Panc1 (cell line): ENCODE measurements at regions not wholly inside any gene's neighbourhood (a gene's known extent, or its start where the extent isn't known, plus 50 kb on each side); places are given as distances from the start of the nearest gene placed in this dataset.

Experiments
- ATAC-seq: fragments of 200-7000 bp; cut with Tn5 transposase; 2 replicates; pipeline ENCODE4 v1.9.1; 2020; ENCODE audit warnings: mild to moderate bottlenecking, moderate library complexity
- BruUV-seq: library from RNA; stranded (reverse); fragments of 400-500 nt; replicated peaks from 2 replicates; lab custom pipeline; 2021; lab: Mats Ljungman, UMichigan
- CTCF ChIA-PET: fragments of 300-600 bp; sonication (Branson Sonifier 250); formaldehyde crosslinking; loops from one replicate; lab custom pipeline; 2022; ENCODE audit warnings: antibody characterized with exemption; lab: Charles Lee
- POLR2A ChIA-PET: fragments of 300-600 bp; sonication (Branson Sonifier 250); formaldehyde crosslinking; loops from one replicate; lab custom pipeline; 2022; ENCODE audit warnings: antibody characterized with exemption; lab: Charles Lee
- DNase-seq: peaks from one replicate; pipeline ENCODE4 v3.0.0-alpha.2; 2010; ENCODE audit warnings: low read depth, low spot score
- H3K27ac ChIP-seq: 2 replicates; pipeline ENCODE4 v1.5.1; 2011; ENCODE audit warnings: mild to moderate bottlenecking, low read length, inconsistent platforms
- H3K27me3 ChIP-seq: fragments of 200-500 bp; sonication (Bioruptor generic); 2 replicates; pipeline ENCODE4 v1.6.0; 2014; ENCODE audit warnings: low read length, inconsistent platforms; ENCODE audit not compliant: control insufficient read depth, insufficient read depth
- H3K36me3 ChIP-seq: fragments of 200-500 bp; sonication (Bioruptor generic); 2 replicates; pipeline ENCODE4 v1.5.1; 2014; ENCODE audit warnings: inconsistent platforms, mild to moderate bottlenecking, low read length, moderate library complexity; ENCODE audit not compliant: control insufficient read depth, insufficient read depth
- H3K4me1 ChIP-seq: 2 replicates; pipeline ENCODE4 v1.5.1; 2011; ENCODE audit warnings: inconsistent platforms, mild to moderate bottlenecking, low read length, moderate library complexity; ENCODE audit not compliant: control insufficient read depth, insufficient read depth
- H3K4me3 ChIP-seq, 2 experiments: 2 replicates each; pipeline ENCODE4 v1.5.1; 2011 to 2012; ENCODE audit warnings: low read depth in 2 of 2, low read length in 2 of 2, mild to moderate bottlenecking in 2 of 2, inconsistent platforms in 1 of 2, moderate library complexity in 1 of 2
- H3K9me3 ChIP-seq: fragments of 200-500 bp; sonication (Bioruptor generic); 2 replicates; pipeline ENCODE4 v1.5.1; 2014; ENCODE audit warnings: low read depth, mild to moderate bottlenecking, inconsistent platforms, low read length, moderate library complexity; ENCODE audit not compliant: control insufficient read depth, insufficient read depth
- POLR2AphosphoS5 ChIP-seq: IDR thresholded peaks from 2 replicates; pipeline ENCODE4 v1.6.1; 2012; ENCODE audit warnings: mild to moderate bottlenecking, low read depth, low read length, moderate library complexity
- SIN3A ChIP-seq: IDR thresholded peaks from 2 replicates; pipeline ENCODE4 v1.6.1; 2012; ENCODE audit warnings: low read depth, mild to moderate bottlenecking, low read length, moderate library complexity, borderline replicate concordance; ENCODE audit not compliant: insufficient read depth
- TCF7L2 ChIP-seq: IDR thresholded peaks from 2 replicates; pipeline ENCODE4 v1.6.1; 2011; ENCODE audit warnings: mild to moderate bottlenecking, low read depth, low read length, inconsistent platforms
- in situ Hi-C: cut with HindIII; loops from 2 replicates; pipeline ENCODE4 v1.10.0; 2016; ENCODE audit warnings: low sequenced_read_pairs, low pct_unique_long_range_greater_than_20kb
- intact Hi-C: fragments of 100-400 bp; cut with micrococcal nuclease; formaldehyde crosslinking; loops from one replicate; pipeline ENCODE4 v1.10.0; 2022; ENCODE audit not compliant: unreplicated experiment
- TF ChIP-seq, protein P1 (sequence below): fragments of 450-650 bp; IDR thresholded peaks from 2 replicates; pipeline ENCODE4 v1.5.1; 2017; ENCODE audit warnings: mild to moderate bottlenecking
- TF ChIP-seq, protein P2 (sequence below), 2 experiments: IDR thresholded peaks; 2 replicates each; pipeline ENCODE4 v1.6.1; 2011 to 2012; ENCODE audit warnings: low read depth in 2 of 2, control low read depth in 1 of 2, low read length in 1 of 2, mild to moderate bottlenecking in 1 of 2, moderate library complexity in 1 of 2; ENCODE audit not compliant: insufficient read depth in 1 of 2

GRCh38 chr4:157582141-157582540 lies 361.6 kb downstream of the GRIA2 start:
- Histone ChIP-seq H3K4me1 (no peaks in the 10 kb centered on the region), H3K4me3 (no peak overlapping the region), H3K27ac (no peak overlapping the region), H3K27me3 (no peaks in the 10 kb centered on the region), H3K9me3 (no peaks in the 10 kb centered on the region), H3K36me3 (no peaks in the 10 kb centered on the region; the same call in 1 of the 2 replicates)
- intact Hi-C loops (no loop called here), in situ Hi-C loops (no loop called here)
- DNase-seq (no peak), ATAC-seq (no peak)
- ChIA-PET CTCF (no interaction called here), POLR2A (no interaction called here)
- TF ChIP-seq POLR2AphosphoS5: no peak
- BruUV-seq: no TSS peak

DNA sequence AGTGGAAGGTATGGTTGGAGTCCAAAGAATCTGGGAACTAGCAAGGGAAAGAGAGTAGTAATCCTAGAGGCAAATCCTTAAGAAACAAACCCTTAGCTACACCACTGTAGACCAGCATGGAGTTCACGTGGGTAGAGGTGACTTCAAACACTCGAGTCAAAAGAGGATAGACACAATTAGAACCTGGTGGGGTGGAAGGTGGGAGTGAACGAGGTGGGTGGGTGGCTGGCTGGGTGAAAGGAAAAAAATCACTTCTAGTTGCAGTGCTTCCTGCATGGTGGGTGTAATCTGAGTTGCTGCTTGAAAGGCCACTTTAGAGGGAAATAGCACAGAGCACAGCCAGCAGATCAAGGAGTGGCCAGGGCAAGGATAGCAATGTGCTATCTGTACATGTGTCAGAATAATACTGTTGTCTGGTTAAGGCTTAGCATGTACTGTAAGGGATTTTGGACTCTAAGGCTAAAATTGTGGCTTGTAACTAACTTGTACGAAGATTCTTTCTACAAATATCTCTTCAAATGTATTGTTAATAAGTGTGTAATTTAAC lies 356.2 kb downstream of the GRIA2 start:
- DNase-seq: no peak
- no peaks in the 10 kb centered on the region for H3K27me3 ChIP-seq
- TF ChIP-seq POLR2AphosphoS5: no peak
- no peak for TF ChIP-seq TCF7L2
- TF ChIP-seq, protein P1, sequence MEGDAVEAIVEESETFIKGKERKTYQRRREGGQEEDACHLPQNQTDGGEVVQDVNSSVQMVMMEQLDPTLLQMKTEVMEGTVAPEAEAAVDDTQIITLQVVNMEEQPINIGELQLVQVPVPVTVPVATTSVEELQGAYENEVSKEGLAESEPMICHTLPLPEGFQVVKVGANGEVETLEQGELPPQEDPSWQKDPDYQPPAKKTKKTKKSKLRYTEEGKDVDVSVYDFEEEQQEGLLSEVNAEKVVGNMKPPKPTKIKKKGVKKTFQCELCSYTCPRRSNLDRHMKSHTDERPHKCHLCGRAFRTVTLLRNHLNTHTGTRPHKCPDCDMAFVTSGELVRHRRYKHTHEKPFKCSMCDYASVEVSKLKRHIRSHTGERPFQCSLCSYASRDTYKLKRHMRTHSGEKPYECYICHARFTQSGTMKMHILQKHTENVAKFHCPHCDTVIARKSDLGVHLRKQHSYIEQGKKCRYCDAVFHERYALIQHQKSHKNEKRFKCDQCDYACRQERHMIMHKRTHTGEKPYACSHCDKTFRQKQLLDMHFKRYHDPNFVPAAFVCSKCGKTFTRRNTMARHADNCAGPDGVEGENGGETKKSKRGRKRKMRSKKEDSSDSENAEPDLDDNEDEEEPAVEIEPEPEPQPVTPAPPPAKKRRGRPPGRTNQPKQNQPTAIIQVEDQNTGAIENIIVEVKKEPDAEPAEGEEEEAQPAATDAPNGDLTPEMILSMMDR: no peak
- TF ChIP-seq SIN3A: no peak
- TF ChIP-seq, protein P2, sequence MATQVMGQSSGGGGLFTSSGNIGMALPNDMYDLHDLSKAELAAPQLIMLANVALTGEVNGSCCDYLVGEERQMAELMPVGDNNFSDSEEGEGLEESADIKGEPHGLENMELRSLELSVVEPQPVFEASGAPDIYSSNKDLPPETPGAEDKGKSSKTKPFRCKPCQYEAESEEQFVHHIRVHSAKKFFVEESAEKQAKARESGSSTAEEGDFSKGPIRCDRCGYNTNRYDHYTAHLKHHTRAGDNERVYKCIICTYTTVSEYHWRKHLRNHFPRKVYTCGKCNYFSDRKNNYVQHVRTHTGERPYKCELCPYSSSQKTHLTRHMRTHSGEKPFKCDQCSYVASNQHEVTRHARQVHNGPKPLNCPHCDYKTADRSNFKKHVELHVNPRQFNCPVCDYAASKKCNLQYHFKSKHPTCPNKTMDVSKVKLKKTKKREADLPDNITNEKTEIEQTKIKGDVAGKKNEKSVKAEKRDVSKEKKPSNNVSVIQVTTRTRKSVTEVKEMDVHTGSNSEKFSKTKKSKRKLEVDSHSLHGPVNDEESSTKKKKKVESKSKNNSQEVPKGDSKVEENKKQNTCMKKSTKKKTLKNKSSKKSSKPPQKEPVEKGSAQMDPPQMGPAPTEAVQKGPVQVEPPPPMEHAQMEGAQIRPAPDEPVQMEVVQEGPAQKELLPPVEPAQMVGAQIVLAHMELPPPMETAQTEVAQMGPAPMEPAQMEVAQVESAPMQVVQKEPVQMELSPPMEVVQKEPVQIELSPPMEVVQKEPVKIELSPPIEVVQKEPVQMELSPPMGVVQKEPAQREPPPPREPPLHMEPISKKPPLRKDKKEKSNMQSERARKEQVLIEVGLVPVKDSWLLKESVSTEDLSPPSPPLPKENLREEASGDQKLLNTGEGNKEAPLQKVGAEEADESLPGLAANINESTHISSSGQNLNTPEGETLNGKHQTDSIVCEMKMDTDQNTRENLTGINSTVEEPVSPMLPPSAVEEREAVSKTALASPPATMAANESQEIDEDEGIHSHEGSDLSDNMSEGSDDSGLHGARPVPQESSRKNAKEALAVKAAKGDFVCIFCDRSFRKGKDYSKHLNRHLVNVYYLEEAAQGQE (IDR thresholded peaks at IDR 0.05; ENCODE audit: insufficient read depth in 1 of 2, low read depth in 2 of 2, low read length in 1 of 2): no peak
- H3K36me3 ChIP-seq: no peaks in the 10 kb centered on the region
- no peaks in the 10 kb centered on the region for H3K9me3 ChIP-seq
- POLR2A ChIA-PET: no interaction called here
- no peaks in the 10 kb centered on the region for H3K4me1 ChIP-seq
- CTCF ChIA-PET: no interaction called here
- intact Hi-C loops: no loop called here
- H3K27ac ChIP-seq: no peak overlapping the region
- in situ Hi-C loops: no loop called here
- H3K4me3 ChIP-seq: no peak overlapping the region
- BruUV-seq: no TSS peak
- no peak for ATAC-seq

DNA sequence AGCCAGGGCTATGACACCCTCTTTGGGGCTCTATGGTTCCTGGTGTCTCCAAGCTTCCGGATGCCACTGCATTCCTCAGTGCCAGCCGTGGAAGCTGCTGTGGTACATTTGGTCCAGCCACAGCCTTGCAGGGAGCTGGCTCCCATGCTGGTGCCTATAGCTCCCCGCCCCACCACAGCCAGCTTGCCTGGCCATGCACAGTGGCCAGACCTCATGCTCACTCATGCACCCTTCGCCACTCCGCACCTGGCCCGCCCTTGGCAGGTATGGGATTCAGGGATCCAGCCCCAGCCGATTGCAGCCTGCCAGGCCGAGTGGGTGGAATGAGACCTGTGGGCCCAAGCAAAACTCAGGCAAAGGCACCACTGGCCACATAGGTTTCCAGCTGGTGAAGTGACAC lies 354.8 kb downstream of the GRIA2 start:
- no peaks in the 10 kb centered on the region for H3K27me3 ChIP-seq
- no peak overlapping the region for H3K27ac ChIP-seq
- no TSS peak for BruUV-seq
- H3K9me3 ChIP-seq: no peaks in the 10 kb centered on the region
- ChIA-PET CTCF (no interaction called here), POLR2A (no interaction called here)
- intact Hi-C loops: no loop called here
- no peaks in the 10 kb centered on the region for H3K36me3 ChIP-seq
- no peak overlapping the region for H3K4me3 ChIP-seq
- DNase-seq (no peak), ATAC-seq (no peak)
- TF ChIP-seq SIN3A: no peak
- TF ChIP-seq POLR2AphosphoS5: no peak
- no peak for TF ChIP-seq TCF7L2
- TF ChIP-seq, protein P1: no peak
- H3K4me1 ChIP-seq: no peaks in the 10 kb centered on the region
- in situ Hi-C loops: no loop called here
